ENCODE measurements at regions not wholly inside any gene's neighbourhood (a gene's known extent, or its start where the extent isn't known, plus 50 kb on each side); places are given as distances from the start of the nearest gene placed in this dataset.

- H3K27me3 ChIP-seq, result no peaks in the 10 kb centered on the region
- H3K27ac ChIP-seq, result no peak overlapping the region
- intact Hi-C loops (cut with DNase I), result no loop called here
- 86 to 89% methylated on average over 1 of the region's 1 CpG for WGBS, 2 donors
- no peaks in the 10 kb centered on the region for H3K9me3 ChIP-seq
- H3K36me3 ChIP-seq, result no peaks in the 10 kb centered on the region
- H3K4me3 ChIP-seq, result no peak overlapping the region
- TF ChIP-seq CTCF (IDR thresholded peaks at IDR 0.05), result no peak
- no peak for TF ChIP-seq EP300 (IDR thresholded peaks at IDR 0.05)
- no peak for TF ChIP-seq POLR2A (IDR thresholded peaks at IDR 0.05)
- TF ChIP-seq POLR2AphosphoS5 (IDR thresholded peaks at IDR 0.05), result no peak
- H3K4me1 ChIP-seq, result no peaks in the 10 kb centered on the region
- no peak for DNase-seq
Measured at GRCh38 chr11:109512249-109512648, 90.3 kb downstream of the C11orf87 start.

GRCh38 chr11:109512680-109513079 is 90.7 kb downstream of the C11orf87 start:
- DNase-seq, result no peak
- H3K27me3 ChIP-seq, result no peaks in the 10 kb centered on the region
- no peaks in the 10 kb centered on the region for H3K9me3 ChIP-seq
- no peak overlapping the region for H3K27ac ChIP-seq
- H3K4me1 ChIP-seq, result no peaks in the 10 kb centered on the region
- TF ChIP-seq CTCF (IDR thresholded peaks at IDR 0.05) (no peak), POLR2AphosphoS5 (IDR thresholded peaks at IDR 0.05) (no peak), POLR2A (IDR thresholded peaks at IDR 0.05) (no peak), EP300 (IDR thresholded peaks at IDR 0.05) (no peak)
- WGBS, 2 donors, result 28 to 38% methylated on average over 2 of the region's 2 CpGs
- no peaks in the 10 kb centered on the region for H3K36me3 ChIP-seq
- intact Hi-C loops (cut with DNase I), result no loop called here
- H3K4me3 ChIP-seq, result no peak overlapping the region

GRCh38 chr11:109514313-109515018 is 92.5 kb downstream of the C11orf87 start:
- intact Hi-C loops (cut with DNase I), result no loop called here
- H3K9me3 ChIP-seq, result no peaks in the 10 kb centered on the region
- no peaks in the 10 kb centered on the region for H3K27me3 ChIP-seq
- no peak overlapping the region for H3K4me3 ChIP-seq
- TF ChIP-seq POLR2AphosphoS5 (IDR thresholded peaks at IDR 0.05) (no peak), CTCF (IDR thresholded peaks at IDR 0.05) (no peak), EP300 (IDR thresholded peaks at IDR 0.05) (no peak), POLR2A (IDR thresholded peaks at IDR 0.05) (no peak)
- 35 to 38% methylated on average over 2 of the region's 2 CpGs for WGBS, 2 donors
- no peak overlapping the region for H3K27ac ChIP-seq
- no peaks in the 10 kb centered on the region for H3K36me3 ChIP-seq
- DNase-seq, result no peak
- H3K4me1 ChIP-seq, result no peaks in the 10 kb centered on the region

- Histone ChIP-seq H3K27ac (no peak overlapping the region), H3K9me3 (no peaks in the 10 kb centered on the region), H3K36me3 (no peaks in the 10 kb centered on the region), H3K4me1 (no peaks in the 10 kb centered on the region), H3K27me3 (no peaks in the 10 kb centered on the region), H3K4me3 (no peak overlapping the region)
- no peak for TF ChIP-seq EP300 (IDR thresholded peaks at IDR 0.05)
- no peak for TF ChIP-seq CTCF (IDR thresholded peaks at IDR 0.05)
- no peak for TF ChIP-seq POLR2AphosphoS5 (IDR thresholded peaks at IDR 0.05)
- TF ChIP-seq POLR2A (IDR thresholded peaks at IDR 0.05), result no peak
- 71 to 76% methylated on average over 2 of the region's 2 CpGs for WGBS, 2 donors
- intact Hi-C loops (cut with DNase I), result no loop called here
- DNase-seq, result no peak
Measured at GRCh38 chr11:109519253-109519652, 97.3 kb downstream of the C11orf87 start.

- Histone ChIP-seq H3K4me1 (no peaks in the 10 kb centered on the region), H3K9me3 (no peaks in the 10 kb centered on the region), H3K27ac (no peak overlapping the region), H3K4me3 (no peak overlapping the region), H3K36me3 (no peaks in the 10 kb centered on the region), H3K27me3 (no peaks in the 10 kb centered on the region)
- TF ChIP-seq CTCF (IDR thresholded peaks at IDR 0.05), result no peak
- DNase-seq, result no peak
- 71 to 83% methylated on average over 1 of the region's 1 CpG for WGBS, 2 donors
- intact Hi-C loops (cut with DNase I), result no loop called here
Measured at GRCh38 chr11:109521571-109522086, 99.6 kb downstream of the C11orf87 start.
